LNCaP clone FGC (cell line): ENCODE measurements at regions not wholly inside any gene's neighbourhood (a gene's known extent, or its start where the extent isn't known, plus 50 kb on each side); places are given as distances from the start of the nearest gene placed in this dataset.

Experiments
- DNase-seq: peaks from one replicate; pipeline ENCODE4 v3.0.0-alpha.2; 2011; ENCODE audit warnings: low read depth
- H3K4me3 ChIP-seq: 2 replicates; pipeline ENCODE4 v1.5.1; 2011; ENCODE audit warnings: mild to moderate bottlenecking, low read depth, low read length, control low read depth
- TF ChIP-seq, protein P1 (sequence below): IDR thresholded peaks from 2 replicates; pipeline ENCODE4 v1.5.1; 2012; ENCODE audit warnings: mild to moderate bottlenecking; ENCODE audit not compliant: control insufficient read depth, insufficient read depth; ENCODE audit errors: extremely low read depth

DNA sequence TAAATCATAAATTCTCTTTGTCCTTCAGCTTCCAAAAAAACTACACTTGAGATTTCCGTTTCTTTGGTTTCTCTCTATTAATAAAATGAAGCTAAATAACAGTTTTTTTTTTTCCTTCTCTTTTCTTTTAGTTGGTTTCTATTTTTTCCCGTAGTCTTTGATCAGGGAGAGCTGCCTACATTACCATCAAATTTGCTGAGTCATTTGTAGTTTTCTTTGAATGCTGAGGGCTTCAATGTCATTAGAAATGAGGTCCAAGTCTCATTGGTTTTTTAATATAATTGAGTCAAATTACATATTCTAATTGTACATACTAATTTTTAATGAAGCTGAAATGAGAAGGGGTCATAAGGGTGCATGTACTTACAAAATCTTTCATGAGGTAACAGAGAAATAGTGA, 550.2 kb downstream of the GBA3 start:
- TF ChIP-seq, protein P1, sequence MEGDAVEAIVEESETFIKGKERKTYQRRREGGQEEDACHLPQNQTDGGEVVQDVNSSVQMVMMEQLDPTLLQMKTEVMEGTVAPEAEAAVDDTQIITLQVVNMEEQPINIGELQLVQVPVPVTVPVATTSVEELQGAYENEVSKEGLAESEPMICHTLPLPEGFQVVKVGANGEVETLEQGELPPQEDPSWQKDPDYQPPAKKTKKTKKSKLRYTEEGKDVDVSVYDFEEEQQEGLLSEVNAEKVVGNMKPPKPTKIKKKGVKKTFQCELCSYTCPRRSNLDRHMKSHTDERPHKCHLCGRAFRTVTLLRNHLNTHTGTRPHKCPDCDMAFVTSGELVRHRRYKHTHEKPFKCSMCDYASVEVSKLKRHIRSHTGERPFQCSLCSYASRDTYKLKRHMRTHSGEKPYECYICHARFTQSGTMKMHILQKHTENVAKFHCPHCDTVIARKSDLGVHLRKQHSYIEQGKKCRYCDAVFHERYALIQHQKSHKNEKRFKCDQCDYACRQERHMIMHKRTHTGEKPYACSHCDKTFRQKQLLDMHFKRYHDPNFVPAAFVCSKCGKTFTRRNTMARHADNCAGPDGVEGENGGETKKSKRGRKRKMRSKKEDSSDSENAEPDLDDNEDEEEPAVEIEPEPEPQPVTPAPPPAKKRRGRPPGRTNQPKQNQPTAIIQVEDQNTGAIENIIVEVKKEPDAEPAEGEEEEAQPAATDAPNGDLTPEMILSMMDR: no peak
- H3K4me3 ChIP-seq: no peak overlapping the region
- DNase-seq: no peak

DNA sequence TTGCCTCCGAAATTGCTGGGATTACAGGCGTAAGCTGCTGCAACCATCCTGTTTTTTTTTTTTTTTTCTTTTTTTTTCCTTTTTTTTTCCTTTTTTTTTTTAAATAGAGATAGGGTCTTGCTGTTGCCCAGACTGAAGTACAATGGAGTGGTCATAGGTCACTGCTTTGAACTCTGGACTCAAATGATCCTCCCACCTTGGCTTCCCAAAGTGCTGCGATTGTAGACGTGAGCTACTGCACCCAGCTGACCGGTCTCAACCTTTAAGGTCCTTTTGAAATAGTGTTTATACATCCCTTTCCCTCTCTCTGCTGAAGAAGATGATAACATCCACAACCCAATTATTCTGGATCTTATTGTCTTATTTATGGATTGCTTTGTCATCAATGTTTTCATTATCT, 548.7 kb downstream of the GBA3 start:
- no peak for DNase-seq
- TF ChIP-seq, protein P1: no peak
- H3K4me3 ChIP-seq: no peak overlapping the region

DNA sequence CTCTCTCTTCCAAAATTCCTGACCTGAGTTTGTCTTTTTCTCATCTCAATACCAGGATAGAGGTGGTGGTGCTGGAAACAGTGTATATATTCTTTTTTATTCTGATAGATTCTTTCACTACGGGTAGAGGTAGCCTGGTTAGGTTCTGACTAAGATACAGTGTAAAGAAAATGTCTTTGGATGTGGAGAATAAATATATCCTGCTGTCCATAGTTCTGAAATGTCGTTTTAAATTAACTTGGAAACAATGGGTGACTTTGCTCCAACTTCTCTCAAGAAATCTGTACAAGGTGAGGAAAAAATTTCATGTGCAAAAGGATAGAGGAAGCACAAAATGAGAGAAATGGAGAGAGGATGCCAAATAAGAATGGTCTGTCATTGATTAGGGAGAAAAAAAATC, 546.1 kb downstream of the GBA3 start:
- no peak overlapping the region for H3K4me3 ChIP-seq
- TF ChIP-seq, protein P1: no peak
- DNase-seq: no peak

DNA sequence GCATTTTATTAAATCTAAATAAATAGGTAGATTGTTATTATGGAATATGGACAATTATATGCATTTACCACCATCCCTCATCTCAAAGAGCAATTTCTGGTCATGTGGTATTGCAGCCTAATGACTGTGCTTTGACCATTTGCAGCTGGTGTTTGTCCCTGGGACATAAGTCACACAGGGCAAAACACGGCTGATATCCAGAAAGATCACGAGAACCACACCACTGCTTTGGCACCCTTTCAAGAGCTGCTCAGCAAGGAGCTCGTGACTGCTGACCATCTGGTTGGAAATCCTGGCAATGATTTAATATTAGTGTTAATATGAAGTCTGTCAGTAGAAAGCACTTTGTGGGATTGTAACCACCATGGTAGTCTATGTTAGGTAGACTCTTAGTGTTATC, 545.0 kb downstream of the GBA3 start:
- DNase-seq: peak; percentile 1
- TF ChIP-seq, protein P1: no peak
- no peak overlapping the region for H3K4me3 ChIP-seq

DNA sequence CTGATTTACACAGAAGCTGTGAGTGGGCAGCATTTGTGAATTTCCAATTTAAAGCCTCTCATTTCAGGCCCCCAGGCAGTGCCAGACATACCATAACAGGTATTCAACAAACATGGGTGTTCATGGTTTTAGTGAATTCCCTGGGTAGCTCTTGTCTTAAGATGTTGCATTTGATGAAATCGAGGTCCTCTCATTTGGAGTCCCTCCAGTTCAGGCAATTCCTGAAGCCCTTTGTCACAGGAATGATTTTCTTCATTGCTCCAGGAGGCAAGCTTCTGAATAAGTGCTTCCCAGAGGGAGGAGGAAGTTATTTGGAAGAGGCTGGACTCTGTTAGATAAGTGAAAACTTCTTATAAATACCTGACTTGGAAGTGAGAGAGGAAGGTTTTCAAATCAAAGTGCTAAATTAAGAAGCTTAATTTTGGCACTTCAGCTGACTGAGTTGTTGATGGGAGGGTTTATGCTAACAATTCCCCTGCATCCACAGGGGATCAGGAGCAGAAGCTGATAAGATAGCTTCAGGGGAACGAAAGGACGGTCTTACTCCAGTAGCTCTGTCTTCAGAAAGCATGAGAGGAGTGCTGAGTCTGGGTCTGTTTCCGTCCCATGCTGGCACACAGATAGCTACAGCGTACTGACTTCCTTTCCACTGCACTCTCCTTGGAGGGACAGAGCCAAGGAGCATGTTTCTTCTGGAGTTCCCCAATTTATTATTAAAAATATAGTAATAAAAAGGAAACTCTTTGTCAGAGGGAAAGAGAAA, 543.1 kb downstream of the GBA3 start:
- H3K4me3 ChIP-seq: no peak overlapping the region
- TF ChIP-seq, protein P1: no peak
- DNase-seq: no peak

DNA sequence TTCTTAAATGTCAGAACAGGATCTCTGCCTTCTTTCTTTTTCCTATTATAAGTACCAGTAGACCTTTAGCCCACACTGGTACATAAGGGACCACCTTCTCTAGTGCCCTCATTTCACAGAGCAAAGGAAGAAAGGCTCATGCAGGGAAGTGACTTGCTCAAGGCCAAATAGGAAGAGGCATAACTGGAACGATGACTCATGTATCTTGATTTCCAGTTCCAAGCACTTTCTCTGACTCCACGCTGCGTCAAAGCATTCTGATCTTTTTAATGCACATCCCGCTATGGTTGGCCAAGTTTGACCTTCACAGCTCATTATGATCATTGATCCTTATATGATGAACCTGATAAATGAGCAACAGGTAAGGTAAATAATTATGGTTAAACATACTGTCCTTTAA, 542.0 kb downstream of the GBA3 start:
- H3K4me3 ChIP-seq: no peak overlapping the region
- TF ChIP-seq, protein P1: no peak
- no peak for DNase-seq

DNA sequence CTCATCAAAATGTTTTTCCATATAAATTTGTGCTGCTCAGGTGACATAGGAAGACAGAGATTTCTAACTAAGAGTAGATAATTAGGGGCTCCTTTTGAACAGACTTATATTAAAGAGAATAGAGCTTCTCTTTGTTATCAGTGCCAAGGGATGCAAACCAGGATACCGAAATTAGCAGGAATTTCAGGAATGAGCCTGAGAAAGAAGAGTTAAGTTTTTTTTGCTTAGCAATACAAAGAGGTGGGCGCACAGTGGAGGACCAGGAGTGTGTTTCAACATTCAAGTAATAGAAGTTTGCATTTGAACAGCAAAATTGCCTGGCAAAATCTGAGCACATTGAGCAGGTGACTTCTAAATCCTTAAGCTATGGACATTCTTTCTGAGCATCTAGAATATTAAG, 541.3 kb downstream of the GBA3 start:
- H3K4me3 ChIP-seq: no peak overlapping the region
- no peak for DNase-seq

More for the DNA sequence above, 541.3 kb downstream of the GBA3 start:
- TF ChIP-seq, protein P1: no peak
